ENCODE measurements at regions not wholly inside any gene's neighbourhood (a gene's known extent, or its start where the extent isn't known, plus 50 kb on each side); places are given as distances from the start of the nearest gene placed in this dataset.

- DNase-seq = no peak
These were observed 380.0 kb upstream of the B3GAT1 start for GRCh38 chr11:134792044-134792443.

DNA sequence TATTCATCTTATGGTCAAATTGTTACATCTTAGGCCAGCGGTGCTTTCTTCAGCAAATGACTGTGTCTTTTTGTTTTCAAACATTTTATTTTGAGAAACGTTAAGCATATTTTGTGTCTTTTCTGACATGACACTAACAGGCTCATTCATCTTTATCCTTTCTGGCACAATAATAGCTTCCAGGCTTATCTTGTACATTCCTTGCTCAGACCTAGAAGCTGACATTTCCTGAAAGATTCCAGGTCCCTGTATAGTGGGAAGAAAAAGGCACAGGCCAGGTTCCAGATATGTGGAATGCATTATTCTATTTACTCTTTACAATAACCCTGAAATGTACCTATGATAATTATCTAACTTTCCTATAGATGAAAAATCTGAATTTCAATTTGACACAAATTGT lies 379.1 kb upstream of the B3GAT1 start:
- no peak for DNase-seq

- no peak for DNase-seq
These were observed 377.1 kb upstream of the B3GAT1 start for GRCh38 chr11:134789104-134789503.

DNA sequence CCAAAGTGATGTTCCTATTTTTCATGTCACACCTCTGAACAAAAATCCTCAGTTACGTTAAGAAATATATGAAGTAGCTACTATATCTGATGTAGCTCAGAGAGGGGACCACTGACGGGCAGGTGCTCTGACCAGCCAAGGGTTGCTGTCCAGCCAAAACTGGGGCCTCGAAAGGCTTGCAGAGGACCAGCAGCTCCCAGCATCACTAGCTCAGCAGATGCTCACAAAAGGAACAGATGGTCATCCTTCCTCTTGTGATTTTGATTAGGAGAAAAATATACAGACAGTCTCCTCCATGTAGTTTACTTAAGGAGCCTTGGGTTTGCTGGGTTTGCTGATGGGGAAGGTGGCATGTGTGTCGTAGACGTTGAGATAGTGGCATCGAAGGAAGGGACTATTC lies 374.6 kb upstream of the B3GAT1 start:
- no peak for DNase-seq

DNA sequence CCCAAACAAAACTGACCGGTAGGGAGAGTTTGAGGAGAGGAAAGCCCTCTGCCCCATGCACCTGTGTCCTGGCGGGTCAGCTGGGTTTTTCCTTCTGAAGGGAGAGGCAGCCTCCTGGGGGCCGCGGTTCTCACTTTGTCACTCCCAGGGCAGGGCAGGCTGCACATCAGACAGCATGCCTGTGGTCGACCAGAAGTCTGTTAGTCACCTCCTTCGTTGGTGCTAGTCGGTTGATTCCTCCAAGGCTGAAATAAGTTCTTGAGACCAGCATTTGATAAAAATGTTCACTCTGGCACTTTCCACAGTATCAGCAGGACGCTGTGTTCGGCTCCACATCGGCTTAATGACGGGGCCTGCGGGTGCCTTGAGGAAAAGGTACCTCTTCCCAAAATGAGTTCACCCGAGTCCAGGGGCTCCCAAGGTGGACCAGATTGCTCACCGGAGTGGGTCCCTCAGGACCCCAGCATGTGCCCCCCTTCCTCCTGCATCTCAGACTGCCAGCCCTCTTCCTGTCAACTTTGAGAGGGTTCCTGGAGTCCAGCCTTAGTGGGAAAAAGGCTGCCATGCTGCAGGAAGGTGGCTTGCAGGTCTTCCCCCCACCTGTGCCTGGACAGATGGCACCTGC lies 373.7 kb upstream of the B3GAT1 start:
- DNase-seq = no peak

DNA sequence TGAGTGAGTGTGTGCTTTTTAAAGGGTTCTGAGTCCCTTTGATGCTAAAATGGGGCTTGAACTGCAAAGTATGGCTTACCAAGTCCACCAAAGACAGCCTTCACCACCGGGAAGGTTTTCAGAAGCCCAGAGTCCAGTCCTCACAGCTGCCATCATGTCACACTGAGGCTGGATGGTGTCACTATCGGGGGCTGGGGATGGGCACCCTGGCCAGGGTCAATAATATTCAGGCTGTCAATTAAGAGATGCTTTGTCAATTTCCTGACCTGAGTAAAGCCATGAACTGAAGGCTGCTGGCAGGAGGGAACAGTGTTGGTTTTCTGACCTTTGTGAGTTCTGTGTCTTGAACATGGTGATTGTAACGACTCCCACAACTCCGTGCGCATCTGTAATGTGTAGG lies 373.0 kb upstream of the B3GAT1 start:
- no peak for DNase-seq

DNA sequence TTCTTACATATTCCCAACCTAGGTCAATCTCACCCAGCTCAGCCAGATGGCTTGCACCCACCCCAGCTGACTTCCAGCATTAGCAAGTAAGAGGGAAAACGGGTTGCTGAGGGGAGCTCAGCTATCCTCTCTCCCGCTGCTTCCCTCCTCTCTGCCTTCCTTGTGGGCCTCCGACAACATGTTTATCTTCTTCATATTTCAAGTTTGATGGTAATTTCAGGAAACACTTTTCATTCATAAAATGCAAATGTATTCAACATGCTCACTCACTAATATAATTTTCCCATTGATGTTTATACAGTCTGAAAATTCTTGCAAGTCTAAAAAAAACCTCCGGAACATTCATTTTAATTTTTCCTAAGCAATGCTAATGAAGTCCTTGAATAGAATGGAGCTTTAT lies 372.5 kb upstream of the B3GAT1 start:
- no peak for DNase-seq

GRCh38 chr11:134784046-134784445 lies 372.0 kb upstream of the B3GAT1 start:
- DNase-seq = no peak

GRCh38 chr11:134783234-134783633 lies 371.2 kb upstream of the B3GAT1 start:
- no peak for DNase-seq

DNA sequence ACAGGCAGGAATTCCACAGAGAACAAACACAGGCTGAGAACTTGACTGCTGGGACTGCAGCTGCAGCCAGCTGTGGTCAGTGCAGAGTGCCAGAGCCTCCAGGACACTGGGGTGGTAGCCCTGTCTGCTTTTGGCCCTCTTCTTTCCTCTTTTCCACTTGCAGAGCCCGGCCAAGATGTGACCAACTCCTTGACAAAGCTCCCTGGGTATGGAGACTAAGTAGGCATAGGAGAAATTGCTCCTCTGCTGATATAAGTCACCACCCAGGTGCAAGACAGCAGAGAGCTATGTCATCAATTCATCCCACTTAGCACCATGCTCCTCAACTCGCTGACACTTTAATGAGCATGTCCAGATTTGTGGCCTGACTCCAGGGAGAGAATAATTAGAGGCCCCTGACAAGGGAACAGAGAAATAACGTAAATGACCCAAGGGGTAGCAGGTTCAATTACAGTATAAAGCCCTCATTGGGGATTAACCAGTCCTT lies 369.4 kb upstream of the B3GAT1 start:
- no peak for DNase-seq

DNA sequence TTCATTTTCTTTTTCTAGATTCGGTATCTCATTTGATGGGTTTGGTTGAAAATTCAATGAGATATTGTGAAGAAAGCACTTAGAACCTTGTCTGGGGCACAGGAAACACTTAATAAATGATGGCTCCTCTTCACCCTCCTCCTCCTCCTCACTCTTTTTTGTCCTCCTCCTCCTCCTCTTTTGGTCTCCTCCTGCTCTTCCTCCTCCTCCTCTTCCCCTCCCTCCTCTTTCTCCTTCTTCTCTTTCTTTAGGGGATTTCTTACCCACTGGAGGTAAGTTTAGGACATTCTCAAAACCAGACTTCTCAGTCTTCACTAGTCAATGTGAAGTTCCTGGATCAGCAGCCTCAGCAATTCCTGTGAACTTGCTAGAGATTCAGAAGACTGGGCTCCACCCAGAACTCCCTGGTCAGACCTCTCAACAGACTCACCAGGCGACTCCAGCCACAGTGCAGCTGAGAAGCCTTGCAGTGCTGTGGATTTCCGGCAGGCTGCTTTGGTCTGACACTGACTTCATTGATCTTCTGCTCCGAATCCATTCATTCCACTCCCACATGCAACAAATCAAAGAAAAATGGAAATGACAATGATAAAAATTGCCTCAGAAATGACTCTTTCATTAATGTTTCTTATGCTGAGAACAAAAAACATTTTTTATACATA lies 368.6 kb upstream of the B3GAT1 start:
- no peak for DNase-seq

DNA sequence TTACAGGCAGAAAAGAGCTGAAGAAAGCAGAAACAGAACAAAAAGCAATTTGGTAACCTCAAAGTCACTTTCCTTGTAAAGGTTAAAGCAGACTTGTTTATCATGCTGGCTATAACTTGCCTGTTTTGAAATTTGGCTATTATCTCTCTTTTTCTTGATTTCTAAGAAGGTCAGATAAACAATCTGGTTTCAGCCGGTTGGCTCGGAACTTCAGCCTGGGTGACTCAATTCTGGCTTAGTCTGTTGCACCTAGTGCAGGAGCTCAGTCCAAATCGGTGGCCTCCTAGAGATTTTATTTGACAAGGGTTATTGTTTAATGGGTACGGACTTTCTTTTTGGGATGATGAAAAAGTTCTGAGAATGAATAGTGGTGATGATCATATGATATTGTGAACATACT lies 367.1 kb upstream of the B3GAT1 start:
- DNase-seq = no peak

DNA sequence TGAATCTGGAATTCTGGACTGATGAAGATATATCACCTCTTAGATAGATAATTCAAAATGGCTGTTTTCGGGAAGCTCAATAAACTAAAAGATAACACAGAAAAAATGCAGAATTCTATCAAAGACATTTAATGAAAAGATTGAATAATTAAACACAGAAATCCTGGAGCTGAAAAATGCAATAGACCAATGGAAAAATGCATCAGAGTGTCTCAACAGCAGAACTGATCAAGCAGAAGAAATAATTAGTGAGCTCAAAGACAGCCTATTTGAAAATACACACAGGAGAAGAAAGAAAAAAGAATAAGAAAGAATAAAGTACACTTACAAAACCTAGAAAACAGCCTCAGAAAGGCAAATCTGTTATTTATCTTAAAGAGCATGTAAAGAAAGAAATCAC lies 356.4 kb upstream of the B3GAT1 start:
- DNase-seq = no peak

GRCh38 chr11:134765565-134765964 lies 353.5 kb upstream of the B3GAT1 start:
- DNase-seq = no peak

DNA sequence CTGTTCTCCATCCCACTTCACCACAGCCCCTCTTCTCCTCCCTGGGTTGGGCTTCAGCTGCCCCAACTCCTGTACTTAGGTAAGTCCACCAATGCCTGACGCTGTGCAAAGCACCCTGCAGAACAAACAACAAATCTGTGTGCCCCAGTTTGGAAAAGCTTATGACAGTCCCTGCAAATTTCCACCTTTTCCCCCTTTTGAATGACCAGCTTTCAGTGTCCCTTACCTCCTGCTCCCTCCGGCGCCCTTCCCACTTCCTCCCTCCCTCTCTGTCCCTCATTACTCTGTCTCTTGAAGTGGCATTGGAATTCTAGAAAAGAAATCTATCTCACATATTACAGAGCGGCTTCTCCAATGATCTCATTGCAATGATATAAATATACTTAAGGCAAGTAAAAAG lies 352.9 kb upstream of the B3GAT1 start:
- DNase-seq = no peak

DNA sequence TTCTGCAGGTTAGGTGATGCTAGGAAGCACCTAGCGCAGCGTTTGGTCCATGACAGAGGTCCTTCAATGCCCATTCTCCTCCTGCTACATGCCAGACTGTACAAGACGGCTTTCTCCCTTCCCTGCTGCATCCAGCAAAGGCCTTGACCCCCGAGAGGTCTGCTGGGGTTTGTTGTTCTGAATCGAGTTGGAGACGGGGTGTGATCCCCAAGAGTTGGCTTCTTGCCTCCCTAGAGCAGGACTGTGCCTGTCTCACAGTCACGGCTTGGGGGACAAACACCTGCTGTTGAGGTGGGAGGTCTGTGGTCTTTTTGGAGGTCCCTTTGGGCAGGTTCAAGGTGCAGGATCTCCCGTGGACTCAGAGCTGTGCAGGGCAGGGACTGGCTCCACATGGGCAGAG lies 352.3 kb upstream of the B3GAT1 start:
- DNase-seq = no peak

DNA sequence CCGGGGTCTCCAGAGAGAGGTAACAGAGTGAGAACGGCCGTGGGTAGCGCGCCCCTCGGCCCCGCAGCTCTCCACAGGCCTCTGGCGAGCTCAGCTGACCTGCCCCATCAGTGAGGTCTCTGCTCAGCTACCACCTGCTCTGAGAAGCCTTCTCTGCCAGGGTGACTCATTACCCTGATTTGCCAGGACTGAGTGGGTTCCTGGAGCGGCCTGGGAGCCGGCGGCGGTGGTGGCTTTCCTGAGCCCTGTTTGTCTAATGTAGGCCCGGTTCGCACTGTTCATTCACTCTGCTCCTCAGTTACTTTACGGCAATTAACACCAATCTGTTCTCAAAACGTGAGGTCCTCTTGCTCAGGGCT lies 351.0 kb upstream of the B3GAT1 start:
- no peak for DNase-seq

GRCh38 chr11:134762248-134763029 lies 350.4 kb upstream of the B3GAT1 start:
- DNase-seq = no peak

GRCh38 chr11:134761926-134762247 lies 349.8 kb upstream of the B3GAT1 start:
- no peak for DNase-seq

DNA sequence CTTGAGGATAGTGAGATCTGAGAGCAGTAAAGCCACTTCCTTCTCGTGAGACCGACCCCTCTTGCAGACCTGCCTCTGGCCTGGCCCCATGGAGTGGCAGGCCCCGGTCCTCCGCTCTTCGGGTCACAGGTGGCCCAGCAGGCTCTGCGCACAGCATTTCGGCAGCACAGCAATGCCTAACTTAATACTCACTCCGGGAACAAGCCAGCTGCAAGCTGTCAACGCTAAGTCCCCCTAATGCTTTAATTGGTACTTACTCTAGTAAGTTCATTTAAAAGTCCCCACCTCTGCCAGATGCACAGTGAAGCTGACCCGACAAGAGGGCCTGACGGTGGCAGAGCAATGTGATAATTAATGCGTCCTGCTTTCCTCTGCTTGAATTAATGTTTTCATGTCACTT lies 349.3 kb upstream of the B3GAT1 start:
- no peak for DNase-seq

- DNase-seq = no peak
These were observed 348.9 kb upstream of the B3GAT1 start for GRCh38 chr11:134760957-134761356.

- DNase-seq = no peak
These were observed 348.3 kb upstream of the B3GAT1 start for GRCh38 chr11:134760299-134760698.

DNA sequence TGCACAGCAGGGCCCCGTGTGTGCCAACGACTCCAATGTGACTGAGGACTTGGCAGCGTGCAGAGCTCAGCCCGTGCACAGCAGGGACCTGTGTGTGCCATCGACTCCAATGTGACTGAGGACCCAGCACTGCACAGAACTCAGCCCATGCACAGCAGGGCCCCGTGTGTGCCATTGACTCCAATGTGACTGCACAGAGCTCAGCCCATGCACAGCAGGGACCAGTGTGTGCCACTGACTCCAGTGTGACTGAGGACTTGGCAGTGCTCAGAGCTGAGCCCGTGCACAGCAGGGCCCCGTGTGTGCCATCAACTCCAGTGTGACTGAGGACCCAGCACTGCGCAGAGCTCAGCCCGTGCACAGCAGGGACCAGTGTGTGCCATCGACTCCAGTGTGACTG lies 347.8 kb upstream of the B3GAT1 start:
- no peak for DNase-seq

GRCh38 chr11:134759274-134759673 lies 347.2 kb upstream of the B3GAT1 start:
- DNase-seq = no peak

All from NCI-H446 treated with DMSO at 0.1 percent for 48 hours (cell line).